HL-60 (cell line): ENCODE measurements at regions not wholly inside any gene's neighbourhood (a gene's known extent, or its start where the extent isn't known, plus 50 kb on each side); places are given as distances from the start of the nearest gene placed in this dataset.

Experiments used
- CTCF ChIP-seq: IDR thresholded peaks from one replicate; pipeline ENCODE4 v1.5.1; 2011; ENCODE audit warnings: low read length, control low read depth, inconsistent platforms; ENCODE audit not compliant: insufficient read depth
- GABPA ChIP-seq: IDR thresholded peaks from 2 replicates; pipeline ENCODE4 v1.6.1; 2012; ENCODE audit warnings: low read depth
- POLR2AphosphoS5 ChIP-seq: IDR thresholded peaks from 2 replicates; pipeline ENCODE4 v1.6.1; 2012; ENCODE audit warnings: low read depth
- TF ChIP-seq, protein P1 (sequence below): IDR thresholded peaks from 2 replicates; pipeline ENCODE4 v1.6.1; 2012; ENCODE audit warnings: low read depth; ENCODE audit not compliant: insufficient replicate concordance

DNA sequence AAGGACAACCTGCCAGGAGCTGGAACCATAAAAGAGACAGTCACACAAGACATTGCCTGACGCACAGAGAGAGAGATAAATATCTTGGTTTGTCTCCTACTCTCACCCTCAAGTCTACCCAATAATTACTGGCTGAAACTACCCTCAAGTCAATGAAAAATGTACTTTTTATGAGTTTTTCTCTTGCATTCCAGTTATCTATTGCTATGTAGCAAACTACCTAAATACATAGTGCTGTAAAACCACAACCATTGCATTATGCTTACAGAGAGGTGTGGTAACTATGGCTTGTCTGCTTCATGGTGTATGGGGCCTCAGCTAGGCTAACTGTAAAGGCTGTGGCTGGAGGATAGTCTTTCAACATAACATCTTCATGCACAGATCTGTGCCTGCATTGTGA, 247.8 kb downstream of the HAO1 start:
- TF ChIP-seq CTCF: no peak
- no peak for TF ChIP-seq POLR2AphosphoS5
- no peak for TF ChIP-seq GABPA
- TF ChIP-seq, protein P1, sequence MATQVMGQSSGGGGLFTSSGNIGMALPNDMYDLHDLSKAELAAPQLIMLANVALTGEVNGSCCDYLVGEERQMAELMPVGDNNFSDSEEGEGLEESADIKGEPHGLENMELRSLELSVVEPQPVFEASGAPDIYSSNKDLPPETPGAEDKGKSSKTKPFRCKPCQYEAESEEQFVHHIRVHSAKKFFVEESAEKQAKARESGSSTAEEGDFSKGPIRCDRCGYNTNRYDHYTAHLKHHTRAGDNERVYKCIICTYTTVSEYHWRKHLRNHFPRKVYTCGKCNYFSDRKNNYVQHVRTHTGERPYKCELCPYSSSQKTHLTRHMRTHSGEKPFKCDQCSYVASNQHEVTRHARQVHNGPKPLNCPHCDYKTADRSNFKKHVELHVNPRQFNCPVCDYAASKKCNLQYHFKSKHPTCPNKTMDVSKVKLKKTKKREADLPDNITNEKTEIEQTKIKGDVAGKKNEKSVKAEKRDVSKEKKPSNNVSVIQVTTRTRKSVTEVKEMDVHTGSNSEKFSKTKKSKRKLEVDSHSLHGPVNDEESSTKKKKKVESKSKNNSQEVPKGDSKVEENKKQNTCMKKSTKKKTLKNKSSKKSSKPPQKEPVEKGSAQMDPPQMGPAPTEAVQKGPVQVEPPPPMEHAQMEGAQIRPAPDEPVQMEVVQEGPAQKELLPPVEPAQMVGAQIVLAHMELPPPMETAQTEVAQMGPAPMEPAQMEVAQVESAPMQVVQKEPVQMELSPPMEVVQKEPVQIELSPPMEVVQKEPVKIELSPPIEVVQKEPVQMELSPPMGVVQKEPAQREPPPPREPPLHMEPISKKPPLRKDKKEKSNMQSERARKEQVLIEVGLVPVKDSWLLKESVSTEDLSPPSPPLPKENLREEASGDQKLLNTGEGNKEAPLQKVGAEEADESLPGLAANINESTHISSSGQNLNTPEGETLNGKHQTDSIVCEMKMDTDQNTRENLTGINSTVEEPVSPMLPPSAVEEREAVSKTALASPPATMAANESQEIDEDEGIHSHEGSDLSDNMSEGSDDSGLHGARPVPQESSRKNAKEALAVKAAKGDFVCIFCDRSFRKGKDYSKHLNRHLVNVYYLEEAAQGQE: no peak
